ENCODE measurements at regions not wholly inside any gene's neighbourhood (a gene's known extent, or its start where the extent isn't known, plus 50 kb on each side); places are given as distances from the start of the nearest gene placed in this dataset.

- no peak for DNase-seq
- TF ChIP-seq POLR2A (IDR thresholded peaks at IDR 0.05) (no peak), CTCF (IDR thresholded peaks at IDR 0.05) (no peak)
- H3K4me3 ChIP-seq = no peak overlapping the region
- H3K27ac ChIP-seq = no peak overlapping the region
- intact Hi-C loops (cut with DNase I; ENCODE audit: low total_unique reads) = no loop called here
- no peaks in the 10 kb centered on the region for H3K36me3 ChIP-seq
- no peaks in the 10 kb centered on the region for H3K27me3 ChIP-seq
- H3K4me1 ChIP-seq = no peaks in the 10 kb centered on the region
- no peaks in the 10 kb centered on the region for H3K9me3 ChIP-seq
Measured at GRCh38 chr13:102517959-102518358, 78.8 kb upstream of the TPP2 start.

DNA sequence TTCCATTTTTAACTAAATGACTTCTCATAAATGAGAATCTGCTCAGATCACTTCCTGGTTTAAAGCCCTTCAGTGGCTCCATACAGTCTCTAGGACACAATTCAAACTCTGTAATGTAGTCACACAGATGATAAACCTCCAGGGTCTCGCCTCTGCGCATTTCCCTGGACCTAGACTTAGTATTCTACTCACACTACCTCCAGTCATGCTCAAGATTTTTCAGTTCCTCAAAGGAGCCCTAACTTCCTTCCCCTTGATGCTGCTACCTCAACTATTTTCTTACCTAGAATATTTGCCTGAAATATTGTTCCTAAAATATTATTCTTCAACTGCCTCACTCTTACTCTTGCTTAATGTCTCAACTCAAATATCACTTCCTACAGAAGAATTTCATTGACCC lies 86.7 kb upstream of the TPP2 start:
- Histone ChIP-seq H3K36me3 (no peaks in the 10 kb centered on the region), H3K4me1 (no peaks in the 10 kb centered on the region), H3K27ac (no peak overlapping the region), H3K9me3 (no peaks in the 10 kb centered on the region), H3K27me3 (no peaks in the 10 kb centered on the region), H3K4me3 (no peak overlapping the region)
- TF ChIP-seq POLR2A (IDR thresholded peaks at IDR 0.05) (no peak), CTCF (IDR thresholded peaks at IDR 0.05) (no peak)
- DNase-seq = no peak
- intact Hi-C loops (cut with DNase I; ENCODE audit: low total_unique reads) = no loop called here

- Histone ChIP-seq H3K4me1 (no peaks in the 10 kb centered on the region), H3K27ac (no peak overlapping the region), H3K27me3 (no peaks in the 10 kb centered on the region), H3K4me3 (no peak overlapping the region), H3K9me3 (no peaks in the 10 kb centered on the region), H3K36me3 (no peaks in the 10 kb centered on the region)
- TF ChIP-seq POLR2A (IDR thresholded peaks at IDR 0.05) (no peak), CTCF (IDR thresholded peaks at IDR 0.05) (no peak)
- DNase-seq = no peak
- intact Hi-C loops (cut with DNase I; ENCODE audit: low total_unique reads) = no loop called here
Measured at GRCh38 chr13:102508411-102508810, 88.4 kb upstream of the TPP2 start.

- intact Hi-C loops (cut with DNase I; ENCODE audit: low total_unique reads) = no loop called here
Measured at GRCh38 chr13:102504002-102504401, 92.8 kb upstream of the TPP2 start.

DNA sequence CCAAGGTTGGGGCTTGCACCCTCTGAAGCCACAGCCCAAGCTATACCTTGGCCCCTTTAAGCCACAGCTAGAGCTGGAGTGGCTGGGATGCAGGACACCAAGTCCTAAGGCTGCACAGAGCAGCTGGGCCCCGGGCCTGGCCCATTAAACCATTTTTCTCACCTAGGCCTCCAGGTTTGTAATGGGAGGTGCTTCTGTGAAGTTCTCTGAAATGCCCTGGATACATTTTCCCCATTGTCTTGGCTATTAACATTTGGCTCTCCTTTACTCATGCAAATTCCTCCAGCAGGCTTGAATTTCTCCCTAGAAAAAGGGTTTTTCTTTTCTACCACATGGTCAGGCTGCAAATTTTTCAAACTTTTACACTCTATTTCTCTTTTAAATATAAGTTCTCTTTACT lies 93.8 kb upstream of the FGF14 start:
- H3K27ac ChIP-seq = no peak overlapping the region
- DNase-seq = no peak
- peaks cover 0 to 2% of the 10 kb centered on the region in 2 donors for H3K9me3 ChIP-seq
- H3K4me1 ChIP-seq = no peaks in the 10 kb centered on the region
- H3K36me3 ChIP-seq = no peaks in the 10 kb centered on the region
- no peak overlapping the region for H3K4me3 ChIP-seq
- intact Hi-C loops (cut with DNase I; ENCODE audit: low total_unique reads) = no loop called here
- TF ChIP-seq POLR2A (IDR thresholded peaks at IDR 0.05) (no peak), CTCF (IDR thresholded peaks at IDR 0.05) (no peak)
- H3K27me3 ChIP-seq = no peaks in the 10 kb centered on the region

More at GRCh38 chr13:102504002-102504401, 92.8 kb upstream of the TPP2 start:
- H3K9me3 ChIP-seq = no peaks in the 10 kb centered on the region
- TF ChIP-seq POLR2A (IDR thresholded peaks at IDR 0.05) = no peak
- no peak for TF ChIP-seq CTCF (IDR thresholded peaks at IDR 0.05)
- no peaks in the 10 kb centered on the region for H3K4me1 ChIP-seq
- no peaks in the 10 kb centered on the region for H3K27me3 ChIP-seq
- H3K36me3 ChIP-seq = no peaks in the 10 kb centered on the region
- DNase-seq = no peak
- H3K4me3 ChIP-seq = no peak overlapping the region
- H3K27ac ChIP-seq = no peak overlapping the region
